GM06990 (cell line): ENCODE measurements at regions not wholly inside any gene's neighbourhood (a gene's known extent, or its start where the extent isn't known, plus 50 kb on each side); places are given as distances from the start of the nearest gene placed in this dataset.

Source experiments
- DNase-seq: peaks from one replicate; pipeline ENCODE4 v3.0.0-alpha.2; 2011; ENCODE audit not compliant: insufficient read length; ENCODE audit errors: extremely low read depth
- H3K27me3 ChIP-seq: replicated peaks from 2 replicates; pipeline ENCODE4 v1.6.0; 2011; ENCODE audit warnings: low read length; ENCODE audit not compliant: control insufficient read depth, insufficient read depth
- H3K36me3 ChIP-seq: 2 replicates; pipeline ENCODE4 v1.5.1; 2011; ENCODE audit warnings: low read length; ENCODE audit not compliant: control insufficient read depth, insufficient read depth
- H3K4me3 ChIP-seq: replicated peaks from 2 replicates; pipeline ENCODE4 v1.5.1; 2011; ENCODE audit warnings: low read depth, mild to moderate bottlenecking, control low read depth, low read length
- CTCF ChIP-seq: IDR thresholded peaks from 2 replicates; pipeline ENCODE4 v1.5.1; 2011; ENCODE audit warnings: low read length, control low read depth, mild to moderate bottlenecking, inconsistent platforms; ENCODE audit not compliant: insufficient read depth, poor library complexity, severe bottlenecking

GRCh38 chr2:129205176-129205575 lies 774.3 kb upstream of the RAB6C start:
- no peak for DNase-seq
- Histone ChIP-seq H3K4me3 (no peak overlapping the region), H3K27me3 (no peaks in the 10 kb centered on the region), H3K36me3 (no peaks in the 10 kb centered on the region)
- no peak for TF ChIP-seq CTCF

GRCh38 chr2:129205766-129206165 lies 773.7 kb upstream of the RAB6C start:
- no peak for DNase-seq
- Histone ChIP-seq H3K36me3 (no peaks in the 10 kb centered on the region), H3K27me3 (no peaks in the 10 kb centered on the region), H3K4me3 (no peak overlapping the region)
- no peak for TF ChIP-seq CTCF

GRCh38 chr2:129212299-129212958 lies 767.0 kb upstream of the RAB6C start:
- no peak for TF ChIP-seq CTCF
- Histone ChIP-seq H3K27me3 (no peaks in the 10 kb centered on the region), H3K4me3 (no peak overlapping the region), H3K36me3 (no peaks in the 10 kb centered on the region)
- no peak for DNase-seq

- Histone ChIP-seq H3K36me3 (no peaks in the 10 kb centered on the region), H3K27me3 (no peaks in the 10 kb centered on the region), H3K4me3 (no peak overlapping the region)
- DNase-seq: no peak
- no peak for TF ChIP-seq CTCF
Observed at GRCh38 chr2:129224022-129224421, 755.4 kb upstream of the RAB6C start.

- no peak for DNase-seq
- Histone ChIP-seq H3K36me3 (no peaks in the 10 kb centered on the region), H3K27me3 (no peaks in the 10 kb centered on the region), H3K4me3 (no peak overlapping the region)
- TF ChIP-seq CTCF: no peak
Observed at GRCh38 chr2:129224486-129224885, 755.0 kb upstream of the RAB6C start.

DNA sequence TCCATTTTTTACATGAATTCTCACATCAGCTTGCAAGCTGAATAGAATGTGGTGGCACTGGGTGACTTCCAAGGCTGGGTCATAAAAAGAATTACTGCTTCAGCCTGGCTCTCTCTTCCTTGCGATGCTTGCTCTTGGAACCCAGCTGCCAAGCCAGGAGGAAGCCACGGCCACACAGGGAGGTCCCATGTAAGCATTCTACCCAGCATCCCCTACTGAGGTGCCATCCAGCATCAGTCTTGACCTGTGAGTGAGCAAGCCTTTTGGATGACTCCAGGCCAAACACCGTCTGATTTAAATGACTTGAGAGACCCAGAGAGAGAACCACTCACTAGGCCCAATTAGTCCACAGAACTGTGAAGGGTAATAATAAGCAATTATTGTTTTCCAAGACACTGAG lies 750.3 kb upstream of the RAB6C start:
- H3K4me3 ChIP-seq: no peak overlapping the region
- H3K36me3 ChIP-seq: no peaks in the 10 kb centered on the region
- no peak for DNase-seq
- no peaks in the 10 kb centered on the region for H3K27me3 ChIP-seq
- no peak for TF ChIP-seq CTCF
